ENCODE measurements at regions not wholly inside any gene's neighbourhood (a gene's known extent, or its start where the extent isn't known, plus 50 kb on each side); places are given as distances from the start of the nearest gene placed in this dataset.

DNA sequence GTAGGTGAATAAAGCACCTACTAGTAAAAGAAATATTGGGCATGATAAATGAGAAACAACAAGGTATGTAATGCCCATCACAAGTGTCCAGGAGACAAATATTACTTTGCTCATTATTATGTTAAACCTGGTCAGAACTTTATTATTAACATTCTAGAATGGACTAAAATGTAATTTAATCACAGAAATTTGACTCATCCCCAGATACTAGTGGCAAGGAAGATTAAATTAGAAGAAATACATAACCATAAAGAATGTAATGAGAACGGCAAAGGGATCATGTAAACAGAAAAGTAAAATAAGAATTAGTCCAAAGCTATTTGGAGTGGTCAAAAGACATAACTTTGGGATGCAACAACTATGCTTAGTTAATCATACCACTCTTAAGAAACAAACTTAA is 71.2 kb upstream of the STAC start:
- Histone ChIP-seq H3K36me3 (no peaks in the 10 kb centered on the region), H3K4me1 (no peaks in the 10 kb centered on the region), H3K27me3 (no peaks in the 10 kb centered on the region), H3K4me3 (no peak overlapping the region), H3K9me3 (no peaks in the 10 kb centered on the region), H3K27ac (no peak overlapping the region)
- TF ChIP-seq CTCF (IDR thresholded peaks at IDR 0.05): no peak
- DNase-seq (ENCODE audit: low spot score in 2 of 2): no peak
- intact Hi-C loops (cut with DNase I): no loop called here

DNA sequence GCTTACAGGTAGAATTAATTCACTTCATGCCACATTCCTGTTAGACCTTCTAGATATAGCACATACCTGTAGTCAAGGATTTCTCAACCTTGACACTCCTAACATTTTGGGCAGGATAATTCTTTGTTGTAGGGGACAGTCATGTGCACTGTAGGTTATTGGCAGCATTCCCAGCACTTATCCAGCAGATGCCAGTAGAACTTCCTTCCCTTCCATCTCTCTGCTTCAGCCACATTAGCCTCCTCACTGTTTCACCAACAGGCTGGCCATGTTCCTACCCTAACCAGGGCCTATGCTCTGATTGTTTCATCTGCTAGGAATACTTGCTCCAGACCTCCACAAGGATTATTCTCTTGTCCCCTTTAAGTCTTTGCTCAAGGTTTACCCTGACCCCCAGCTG is 68.0 kb upstream of the STAC start:
- H3K4me3 ChIP-seq: no peak overlapping the region
- no peak for TF ChIP-seq CTCF (IDR thresholded peaks at IDR 0.05)
- no peak for DNase-seq (ENCODE audit: low spot score in 2 of 2)
- H3K4me1 ChIP-seq: no peaks in the 10 kb centered on the region
- H3K27ac ChIP-seq: no peak overlapping the region
- peaks cover 0 to 7% of the 10 kb centered on the region in 2 donors for H3K9me3 ChIP-seq
- no peaks in the 10 kb centered on the region for H3K36me3 ChIP-seq
- intact Hi-C loops (cut with DNase I): no loop called here
- no peaks in the 10 kb centered on the region for H3K27me3 ChIP-seq

DNA sequence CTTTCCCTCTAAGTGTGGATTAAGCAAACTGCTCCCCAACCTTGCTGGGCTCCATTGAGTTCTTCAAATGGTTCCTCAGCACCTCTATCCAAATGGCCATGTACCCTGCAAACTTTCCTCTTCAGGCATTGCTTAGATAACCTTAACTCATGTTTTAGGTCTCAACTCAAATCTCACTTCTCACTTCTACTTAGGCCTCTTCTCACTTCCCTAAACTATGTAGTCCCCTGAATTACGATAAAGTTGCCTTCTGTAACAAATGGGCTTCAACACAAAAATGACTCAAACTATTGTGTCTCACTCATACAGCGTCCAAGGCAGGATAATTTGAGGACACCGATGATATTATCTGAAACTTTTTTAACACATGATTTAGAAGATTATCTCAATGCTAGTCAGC is 62.4 kb upstream of the STAC start:
- Histone ChIP-seq H3K27ac (no peak overlapping the region), H3K9me3 (peaks cover 0 to 7% of the 10 kb centered on the region in 2 donors), H3K27me3 (no peaks in the 10 kb centered on the region), H3K4me3 (no peak overlapping the region), H3K36me3 (no peaks in the 10 kb centered on the region), H3K4me1 (no peaks in the 10 kb centered on the region)
- no peak for DNase-seq (ENCODE audit: low spot score in 2 of 2)
- TF ChIP-seq CTCF (IDR thresholded peaks at IDR 0.05): no peak
- intact Hi-C loops (cut with DNase I): no loop called here

DNA sequence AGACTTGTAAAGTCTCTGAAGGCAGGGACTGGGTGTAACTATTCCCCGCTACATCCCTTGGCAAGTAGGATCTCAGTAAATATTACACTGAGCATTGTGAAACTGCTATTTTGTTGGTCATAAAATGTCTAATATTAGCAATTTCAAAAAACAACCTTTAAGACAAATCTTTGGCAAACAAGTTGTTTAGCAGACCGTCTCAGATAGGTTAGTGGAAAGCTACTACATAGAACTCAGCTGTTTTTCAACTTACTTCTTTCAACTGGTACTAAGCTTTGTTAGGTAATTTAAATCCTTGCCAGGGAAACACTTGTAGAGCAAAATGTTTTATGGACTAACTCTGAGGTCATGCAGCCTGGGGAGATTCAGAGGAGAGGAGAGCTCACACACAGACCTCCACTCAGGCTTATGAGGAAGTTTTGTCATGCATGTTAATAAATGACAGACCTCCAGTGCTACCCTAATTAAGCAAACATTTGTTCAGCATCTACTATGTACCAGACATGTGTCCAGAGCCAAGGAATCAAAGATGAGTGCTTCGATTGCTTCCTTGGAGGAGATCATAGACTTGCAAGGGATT is 61.6 kb upstream of the STAC start:
- TF ChIP-seq CTCF (IDR thresholded peaks at IDR 0.05): no peak
- H3K4me1 ChIP-seq: no peaks in the 10 kb centered on the region
- H3K27me3 ChIP-seq: no peaks in the 10 kb centered on the region
- no peak overlapping the region for H3K4me3 ChIP-seq
- no peak overlapping the region for H3K27ac ChIP-seq
- DNase-seq (ENCODE audit: low spot score in 2 of 2): no peak
- intact Hi-C loops (cut with DNase I): no loop called here
- H3K9me3 ChIP-seq: peaks cover 0 to 7% of the 10 kb centered on the region in 2 donors
- no peaks in the 10 kb centered on the region for H3K36me3 ChIP-seq

- Histone ChIP-seq H3K27ac (no peak overlapping the region), H3K9me3 (peaks cover 0 to 7% of the 10 kb centered on the region in 2 donors), H3K4me3 (no peak overlapping the region), H3K27me3 (no peaks in the 10 kb centered on the region), H3K36me3 (no peaks in the 10 kb centered on the region), H3K4me1 (no peaks in the 10 kb centered on the region)
- DNase-seq (ENCODE audit: low spot score in 2 of 2): no peak
- intact Hi-C loops (cut with DNase I): no loop called here
- no peak for TF ChIP-seq CTCF (IDR thresholded peaks at IDR 0.05)
Measured at GRCh38 chr3:36319680-36320079, 60.6 kb upstream of the STAC start.
